ENCODE measurements at regions not wholly inside any gene's neighbourhood (a gene's known extent, or its start where the extent isn't known, plus 50 kb on each side); places are given as distances from the start of the nearest gene placed in this dataset.

DNA sequence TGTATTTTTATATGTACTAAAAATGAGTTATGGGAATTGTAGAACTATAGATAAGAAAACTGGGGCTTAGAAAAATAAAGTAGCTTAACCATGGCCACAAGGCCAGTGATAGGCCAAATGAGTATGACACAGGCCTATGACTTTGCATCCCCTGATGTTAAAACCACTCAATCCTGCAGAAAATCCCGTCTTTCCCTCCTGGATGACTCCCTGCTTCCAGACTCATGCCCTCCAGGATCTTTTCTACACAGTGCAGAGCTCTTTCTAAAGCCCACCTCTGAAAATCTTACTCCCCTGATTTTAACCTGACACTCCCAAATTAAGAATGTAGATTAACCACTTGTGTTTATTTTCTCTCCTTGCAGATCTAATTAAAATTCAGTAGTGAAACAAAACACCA is 489.2 kb upstream of the LRRN3 start:
- TF ChIP-seq, protein P1, sequence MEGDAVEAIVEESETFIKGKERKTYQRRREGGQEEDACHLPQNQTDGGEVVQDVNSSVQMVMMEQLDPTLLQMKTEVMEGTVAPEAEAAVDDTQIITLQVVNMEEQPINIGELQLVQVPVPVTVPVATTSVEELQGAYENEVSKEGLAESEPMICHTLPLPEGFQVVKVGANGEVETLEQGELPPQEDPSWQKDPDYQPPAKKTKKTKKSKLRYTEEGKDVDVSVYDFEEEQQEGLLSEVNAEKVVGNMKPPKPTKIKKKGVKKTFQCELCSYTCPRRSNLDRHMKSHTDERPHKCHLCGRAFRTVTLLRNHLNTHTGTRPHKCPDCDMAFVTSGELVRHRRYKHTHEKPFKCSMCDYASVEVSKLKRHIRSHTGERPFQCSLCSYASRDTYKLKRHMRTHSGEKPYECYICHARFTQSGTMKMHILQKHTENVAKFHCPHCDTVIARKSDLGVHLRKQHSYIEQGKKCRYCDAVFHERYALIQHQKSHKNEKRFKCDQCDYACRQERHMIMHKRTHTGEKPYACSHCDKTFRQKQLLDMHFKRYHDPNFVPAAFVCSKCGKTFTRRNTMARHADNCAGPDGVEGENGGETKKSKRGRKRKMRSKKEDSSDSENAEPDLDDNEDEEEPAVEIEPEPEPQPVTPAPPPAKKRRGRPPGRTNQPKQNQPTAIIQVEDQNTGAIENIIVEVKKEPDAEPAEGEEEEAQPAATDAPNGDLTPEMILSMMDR (IDR thresholded peaks at IDR 0.05; ENCODE audit: insufficient read depth, low read length) = no peak
- TF ChIP-seq GABPA (IDR thresholded peaks at IDR 0.05; ENCODE audit: low read depth) (no peak), POLR2AphosphoS5 (IDR thresholded peaks at IDR 0.05; ENCODE audit: low read depth) (no peak)
- TF ChIP-seq, protein P2, sequence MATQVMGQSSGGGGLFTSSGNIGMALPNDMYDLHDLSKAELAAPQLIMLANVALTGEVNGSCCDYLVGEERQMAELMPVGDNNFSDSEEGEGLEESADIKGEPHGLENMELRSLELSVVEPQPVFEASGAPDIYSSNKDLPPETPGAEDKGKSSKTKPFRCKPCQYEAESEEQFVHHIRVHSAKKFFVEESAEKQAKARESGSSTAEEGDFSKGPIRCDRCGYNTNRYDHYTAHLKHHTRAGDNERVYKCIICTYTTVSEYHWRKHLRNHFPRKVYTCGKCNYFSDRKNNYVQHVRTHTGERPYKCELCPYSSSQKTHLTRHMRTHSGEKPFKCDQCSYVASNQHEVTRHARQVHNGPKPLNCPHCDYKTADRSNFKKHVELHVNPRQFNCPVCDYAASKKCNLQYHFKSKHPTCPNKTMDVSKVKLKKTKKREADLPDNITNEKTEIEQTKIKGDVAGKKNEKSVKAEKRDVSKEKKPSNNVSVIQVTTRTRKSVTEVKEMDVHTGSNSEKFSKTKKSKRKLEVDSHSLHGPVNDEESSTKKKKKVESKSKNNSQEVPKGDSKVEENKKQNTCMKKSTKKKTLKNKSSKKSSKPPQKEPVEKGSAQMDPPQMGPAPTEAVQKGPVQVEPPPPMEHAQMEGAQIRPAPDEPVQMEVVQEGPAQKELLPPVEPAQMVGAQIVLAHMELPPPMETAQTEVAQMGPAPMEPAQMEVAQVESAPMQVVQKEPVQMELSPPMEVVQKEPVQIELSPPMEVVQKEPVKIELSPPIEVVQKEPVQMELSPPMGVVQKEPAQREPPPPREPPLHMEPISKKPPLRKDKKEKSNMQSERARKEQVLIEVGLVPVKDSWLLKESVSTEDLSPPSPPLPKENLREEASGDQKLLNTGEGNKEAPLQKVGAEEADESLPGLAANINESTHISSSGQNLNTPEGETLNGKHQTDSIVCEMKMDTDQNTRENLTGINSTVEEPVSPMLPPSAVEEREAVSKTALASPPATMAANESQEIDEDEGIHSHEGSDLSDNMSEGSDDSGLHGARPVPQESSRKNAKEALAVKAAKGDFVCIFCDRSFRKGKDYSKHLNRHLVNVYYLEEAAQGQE (IDR thresholded peaks at IDR 0.05; ENCODE audit: insufficient replicate concordance, low read depth) = no peak

All from HL-60 (cell line).